Sciatic nerve (tissue), 2 donors: ENCODE measurements at regions not wholly inside any gene's neighbourhood (a gene's known extent, or its start where the extent isn't known, plus 50 kb on each side); places are given as distances from the start of the nearest gene placed in this dataset.
"Not testable (repeated sequence)": the region's sequence is repeated elsewhere in the genome, so short reads cannot be mapped to it uniquely, and the experiment has no call there.

Source experiments
- ATAC-seq: fragments of 200-7000 bp; cut with Tn5 transposase; one replicate; pipeline ENCODE4 v1.9.1; 2020; ENCODE audit warnings: mild to moderate bottlenecking, moderate library complexity
- DNase-seq: peaks from one replicate; pipeline ENCODE4 v3.0.0-alpha.2; 2020; ENCODE audit warnings: low spot score
- intact Hi-C: fragments of 100-400 bp; cut with DNase I; formaldehyde crosslinking; loops from one replicate; pipeline ENCODE4 v1.14.2; 2022
- donor health status: DM: no; HTN: no; CAD: no.
- donor health status: DM: no; HTN: no; CAD: no.

- intact Hi-C loops: no loop called here
- no peak for DNase-seq
- no peak for ATAC-seq
These were observed 532.9 kb upstream of the NUDT12 start for GRCh38 chr5:104095527-104095926.

- no peak for DNase-seq
- intact Hi-C loops: no loop called here
These were observed 526.5 kb upstream of the NUDT12 start for GRCh38 chr5:104088876-104089778.

GRCh38 chr5:104084896-104085295, 522.3 kb upstream of the NUDT12 start:
- ATAC-seq: no peak
- intact Hi-C loops: no loop called here
- DNase-seq: no peak

More at GRCh38 chr5:104088876-104089778, 526.5 kb upstream of the NUDT12 start:
- ATAC-seq: no peak

GRCh38 chr5:104082754-104083153, 520.2 kb upstream of the NUDT12 start:
- ATAC-seq: no peak
- DNase-seq: no peak
- intact Hi-C loops: no loop called here

DNA sequence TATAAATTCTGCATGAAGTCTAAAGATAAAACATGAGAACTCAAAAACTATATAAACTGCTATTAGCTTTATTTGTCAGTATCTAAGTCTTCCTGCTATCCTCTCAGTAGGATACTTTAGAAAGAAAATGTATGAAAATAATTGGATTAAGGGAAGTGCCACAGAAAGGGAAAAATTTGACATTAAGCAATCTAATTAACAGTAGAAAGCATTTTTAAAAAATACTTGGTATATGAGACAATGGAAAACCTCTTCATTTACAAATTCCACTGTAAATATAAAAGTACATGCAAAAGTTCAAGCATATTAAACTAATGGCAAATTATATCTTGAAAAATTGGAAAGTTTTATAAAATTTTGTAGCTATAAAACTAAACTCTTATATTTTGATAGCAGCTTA, 518.6 kb upstream of the NUDT12 start:
- DNase-seq: no peak
- intact Hi-C loops: no loop called here
- ATAC-seq: no peak

- intact Hi-C loops: no loop called here
- ATAC-seq (no peak), DNase-seq (no peak)
These were observed 518.1 kb upstream of the NUDT12 start for GRCh38 chr5:104080646-104081175.

GRCh38 chr5:104079861-104080645, 517.5 kb upstream of the NUDT12 start:
- ATAC-seq, DNase-seq, intact Hi-C loops: not testable (repeated sequence)

- ATAC-seq: no peak
- intact Hi-C loops: no loop called here
- DNase-seq: no peak
These were observed 509.3 kb upstream of the NUDT12 start for GRCh38 chr5:104071887-104072286.

DNA sequence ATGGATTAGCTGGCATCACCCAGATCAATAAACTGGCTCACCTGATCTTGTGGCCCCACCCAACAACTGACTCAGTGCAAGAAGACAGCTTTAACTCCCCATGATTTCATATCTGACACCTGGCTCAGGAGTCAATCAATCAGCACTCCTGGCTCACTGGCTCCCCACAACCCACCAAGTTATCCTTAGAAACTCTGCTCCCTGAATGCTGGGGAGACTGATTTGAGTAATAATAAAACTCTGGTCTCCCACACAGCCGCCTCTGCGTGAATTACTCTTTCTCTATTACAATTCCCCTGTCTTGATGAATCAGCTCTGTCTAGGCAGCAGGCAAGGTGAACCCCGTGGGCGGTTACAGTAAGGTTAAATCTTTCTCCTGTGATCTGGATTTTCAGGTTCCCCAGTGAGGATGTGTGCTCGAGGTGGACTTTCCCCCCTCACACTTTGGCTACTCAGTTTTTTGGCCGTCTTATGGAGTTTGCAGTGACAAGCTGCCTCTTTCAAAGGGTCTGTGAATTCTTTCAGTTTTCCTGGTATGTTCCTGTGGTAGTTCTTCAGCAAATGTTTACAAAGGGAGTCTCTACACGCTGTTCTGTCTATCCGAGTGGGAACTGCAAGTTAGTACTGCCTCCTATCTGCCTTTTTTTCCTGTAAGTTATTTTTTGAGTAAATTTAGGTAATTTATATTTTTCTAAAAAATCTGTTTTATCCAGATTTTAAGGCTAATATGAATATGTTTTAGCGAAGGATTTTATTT, 500.2 kb upstream of the NUDT12 start:
- DNase-seq: no peak
- ATAC-seq: no peak
- intact Hi-C loops: no loop called here

- DNase-seq: no peak
- ATAC-seq: no peak
- intact Hi-C loops: no loop called here
These were observed 499.1 kb upstream of the NUDT12 start for GRCh38 chr5:104061707-104062106.

GRCh38 chr5:104053353-104053649, 490.7 kb upstream of the NUDT12 start:
- no peak for DNase-seq
- intact Hi-C loops: no loop called here
- ATAC-seq: no peak

GRCh38 chr5:104052558-104053352, 490.2 kb upstream of the NUDT12 start:
- ATAC-seq: no peak
- DNase-seq: no peak
- intact Hi-C loops: no loop called here

GRCh38 chr5:104050436-104050835, 487.8 kb upstream of the NUDT12 start:
- peak; percentile 50 for ATAC-seq
- intact Hi-C loops: no loop called here
- DNase-seq: no peak

GRCh38 chr5:104049752-104050151, 487.2 kb upstream of the NUDT12 start:
- DNase-seq: no peak
- intact Hi-C loops: no loop called here
- ATAC-seq: peak; percentile 39

- intact Hi-C loops: no loop called here
- ATAC-seq (no peak), DNase-seq (no peak)
These were observed 485.6 kb upstream of the NUDT12 start for GRCh38 chr5:104048231-104048630.

DNA sequence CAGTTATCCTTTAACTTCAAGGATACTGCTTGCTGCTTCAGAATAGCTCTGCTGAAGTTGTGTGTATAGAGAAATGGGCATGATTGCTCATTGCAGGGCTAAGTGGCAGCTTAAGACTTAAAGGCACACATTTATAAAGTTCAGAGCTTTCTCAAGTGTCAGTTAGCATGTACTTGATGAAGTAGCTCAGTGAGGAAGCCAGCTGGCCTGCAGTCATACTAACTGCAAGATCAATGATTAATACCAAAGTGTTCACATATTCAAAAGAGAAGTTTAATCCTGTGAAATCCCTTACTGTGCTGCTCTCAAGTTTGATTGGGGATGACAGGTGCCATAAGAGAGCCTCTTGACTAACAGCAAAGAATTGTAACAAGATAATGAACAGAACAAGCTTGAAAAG, 483.4 kb upstream of the NUDT12 start:
- DNase-seq: no peak
- no peak for ATAC-seq

DNA sequence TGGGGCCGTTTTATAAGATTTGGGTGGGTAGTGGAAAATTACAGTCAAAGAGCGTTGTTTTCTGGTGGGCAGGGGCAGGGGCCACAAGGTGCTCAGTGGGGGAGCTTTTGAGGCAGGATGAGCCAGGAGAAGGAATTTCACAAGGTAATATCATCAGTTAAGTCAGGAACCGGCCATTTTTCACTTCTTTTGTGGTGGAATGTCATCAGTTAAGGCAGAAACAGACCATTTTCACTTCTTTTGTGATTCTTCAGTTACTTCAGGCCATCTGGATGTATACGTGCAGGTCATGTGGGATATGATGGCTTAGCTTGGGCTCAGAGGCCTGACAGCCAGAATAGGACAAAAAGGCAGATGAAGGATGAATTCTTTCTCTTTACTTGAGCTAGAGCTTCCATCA, 477.3 kb upstream of the NUDT12 start:
- DNase-seq, ATAC-seq, intact Hi-C loops: not testable (repeated sequence)

More for the DNA sequence above, 483.4 kb upstream of the NUDT12 start:
- intact Hi-C loops: no loop called here

DNA sequence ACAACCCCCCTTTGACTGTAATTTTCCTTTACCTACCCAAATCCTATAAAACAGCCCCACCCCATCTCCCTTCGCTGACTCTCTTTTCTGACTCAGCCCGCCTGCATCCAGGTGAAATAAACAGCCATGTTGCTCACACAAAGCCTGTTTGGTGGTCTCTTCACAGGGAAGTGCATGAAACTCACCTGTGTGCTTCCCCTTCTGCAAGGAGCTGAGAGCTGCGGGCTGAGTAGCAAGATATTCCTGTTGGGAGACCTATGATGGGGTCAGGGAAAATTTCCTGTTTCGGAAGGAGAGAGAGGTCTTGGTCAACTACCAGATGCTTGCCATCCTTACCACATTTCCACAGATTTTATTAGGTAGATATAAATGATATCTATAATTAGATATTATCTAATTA, 474.5 kb upstream of the NUDT12 start:
- intact Hi-C loops, ATAC-seq, DNase-seq: not testable (repeated sequence)
